ENCODE measurements at regions not wholly inside any gene's neighbourhood (a gene's known extent, or its start where the extent isn't known, plus 50 kb on each side); places are given as distances from the start of the nearest gene placed in this dataset.

- TF ChIP-seq POLR2A (IDR thresholded peaks at IDR 0.05; ENCODE audit: extremely low read depth, insufficient read length), result no peak
- no peak for TF ChIP-seq MAX (IDR thresholded peaks at IDR 0.05; ENCODE audit: low read depth, low read length)
- no peak for TF ChIP-seq CTCF (IDR thresholded peaks at IDR 0.05; ENCODE audit: low read depth, low read length)
- TF ChIP-seq MYC (IDR thresholded peaks at IDR 0.05; ENCODE audit: low read depth, low read length), result no peak
- no peak for DNase-seq (ENCODE audit: low read depth)
- H3K4me3 ChIP-seq (ENCODE audit: low read depth, low read length), result no peak overlapping the region
Observed at GRCh38 chr18:22836932-22837331, 96.2 kb upstream of the RBBP8 start.

DNA sequence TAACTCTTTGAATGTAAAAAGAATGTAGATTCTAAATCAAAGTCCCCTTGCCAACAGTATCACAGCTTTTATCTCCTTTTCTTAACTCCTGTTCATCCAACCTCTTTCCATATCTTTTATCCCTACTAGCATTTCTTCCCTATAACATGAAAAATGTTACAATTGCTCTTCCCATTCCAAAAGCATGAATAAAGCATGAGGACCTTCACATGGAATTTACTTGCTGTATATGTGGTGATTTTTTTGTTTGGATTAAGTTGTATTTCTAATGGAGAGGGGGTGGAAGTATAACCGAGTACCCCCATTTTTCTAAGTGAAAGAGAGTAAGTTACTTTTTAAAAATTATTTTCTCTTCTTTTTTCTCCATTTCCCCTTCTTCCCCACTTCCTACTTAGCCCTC is 94.9 kb upstream of the RBBP8 start:
- TF ChIP-seq MAX (IDR thresholded peaks at IDR 0.05; ENCODE audit: low read depth, low read length) (no peak), CTCF (IDR thresholded peaks at IDR 0.05; ENCODE audit: low read depth, low read length) (no peak), POLR2A (IDR thresholded peaks at IDR 0.05; ENCODE audit: extremely low read depth, insufficient read length) (no peak), MYC (IDR thresholded peaks at IDR 0.05; ENCODE audit: low read depth, low read length) (no peak)
- H3K4me3 ChIP-seq (ENCODE audit: low read depth, low read length), result no peak overlapping the region
- DNase-seq (ENCODE audit: low read depth), result no peak

DNA sequence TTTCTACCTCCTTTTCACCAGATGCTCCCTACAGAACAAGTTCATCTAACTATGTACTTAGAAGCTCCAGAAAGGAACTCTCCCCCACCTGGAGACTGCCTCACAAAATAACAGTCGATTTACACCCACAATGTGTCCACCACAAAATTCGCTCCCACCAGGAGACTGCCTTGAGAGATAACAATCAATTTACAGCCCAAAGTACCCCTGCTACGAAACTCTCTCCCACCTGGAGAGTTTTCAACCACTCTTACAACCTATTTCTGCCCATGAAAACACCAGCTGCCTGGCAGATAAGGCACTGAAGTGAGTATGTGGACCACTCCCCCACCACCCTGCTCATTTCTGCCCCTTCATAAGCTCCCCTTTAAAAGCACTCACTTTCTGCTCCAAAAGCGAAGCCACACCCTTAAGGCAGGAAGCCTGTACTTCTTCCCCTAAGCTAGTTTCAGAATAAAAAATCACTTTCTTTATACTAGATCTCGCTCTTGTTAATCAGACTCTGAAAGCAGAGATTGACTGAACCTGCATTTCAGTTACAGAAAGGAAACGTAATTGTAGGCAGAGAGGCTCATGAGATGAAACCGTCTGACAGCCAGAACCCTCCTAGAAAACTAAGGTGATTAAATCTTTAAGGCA is 94.4 kb upstream of the RBBP8 start:
- TF ChIP-seq CTCF (IDR thresholded peaks at IDR 0.05; ENCODE audit: low read depth, low read length) (no peak), POLR2A (IDR thresholded peaks at IDR 0.05; ENCODE audit: extremely low read depth, insufficient read length) (no peak), MYC (IDR thresholded peaks at IDR 0.05; ENCODE audit: low read depth, low read length) (no peak), MAX (IDR thresholded peaks at IDR 0.05; ENCODE audit: low read depth, low read length) (no peak)
- DNase-seq (ENCODE audit: low read depth), result no peak

GRCh38 chr18:22839340-22839821 is 93.7 kb upstream of the RBBP8 start:
- no peak overlapping the region for H3K4me3 ChIP-seq (ENCODE audit: low read depth, low read length)
- TF ChIP-seq POLR2A (IDR thresholded peaks at IDR 0.05; ENCODE audit: extremely low read depth, insufficient read length) (no peak), MAX (IDR thresholded peaks at IDR 0.05; ENCODE audit: low read depth, low read length) (no peak), MYC (IDR thresholded peaks at IDR 0.05; ENCODE audit: low read depth, low read length) (no peak), CTCF (IDR thresholded peaks at IDR 0.05; ENCODE audit: low read depth, low read length) (no peak)
- DNase-seq (ENCODE audit: low read depth), result no peak

More for the DNA sequence above, 94.4 kb upstream of the RBBP8 start:
- no peak overlapping the region for H3K4me3 ChIP-seq (ENCODE audit: low read depth, low read length)

GRCh38 chr18:22840606-22841144 is 92.5 kb upstream of the RBBP8 start:
- H3K4me3 ChIP-seq (ENCODE audit: low read depth, low read length), result no peak overlapping the region
- TF ChIP-seq MYC (IDR thresholded peaks at IDR 0.05; ENCODE audit: low read depth, low read length), result no peak
- TF ChIP-seq MAX (IDR thresholded peaks at IDR 0.05; ENCODE audit: low read depth, low read length), result no peak
- TF ChIP-seq CTCF (IDR thresholded peaks at IDR 0.05; ENCODE audit: low read depth, low read length), result no peak
- no peak for TF ChIP-seq POLR2A (IDR thresholded peaks at IDR 0.05; ENCODE audit: extremely low read depth, insufficient read length)
- DNase-seq (ENCODE audit: low read depth), result no peak
